HG03457 (cell line): ENCODE measurements at regions not wholly inside any gene's neighbourhood (a gene's known extent, or its start where the extent isn't known, plus 50 kb on each side); places are given as distances from the start of the nearest gene placed in this dataset.
"Not testable (repeated sequence)": the region's sequence is repeated elsewhere in the genome, so short reads cannot be mapped to it uniquely, and the experiment has no call there.

ENCODE experiments used
- ATAC-seq: cut with Tn5 transposase; IDR thresholded peaks from one replicate; pipeline ENCODE4 v1.9.1; 2021; ENCODE audit warnings: moderate number of reproducible peaks; ENCODE audit not compliant: unreplicated experiment

DNA sequence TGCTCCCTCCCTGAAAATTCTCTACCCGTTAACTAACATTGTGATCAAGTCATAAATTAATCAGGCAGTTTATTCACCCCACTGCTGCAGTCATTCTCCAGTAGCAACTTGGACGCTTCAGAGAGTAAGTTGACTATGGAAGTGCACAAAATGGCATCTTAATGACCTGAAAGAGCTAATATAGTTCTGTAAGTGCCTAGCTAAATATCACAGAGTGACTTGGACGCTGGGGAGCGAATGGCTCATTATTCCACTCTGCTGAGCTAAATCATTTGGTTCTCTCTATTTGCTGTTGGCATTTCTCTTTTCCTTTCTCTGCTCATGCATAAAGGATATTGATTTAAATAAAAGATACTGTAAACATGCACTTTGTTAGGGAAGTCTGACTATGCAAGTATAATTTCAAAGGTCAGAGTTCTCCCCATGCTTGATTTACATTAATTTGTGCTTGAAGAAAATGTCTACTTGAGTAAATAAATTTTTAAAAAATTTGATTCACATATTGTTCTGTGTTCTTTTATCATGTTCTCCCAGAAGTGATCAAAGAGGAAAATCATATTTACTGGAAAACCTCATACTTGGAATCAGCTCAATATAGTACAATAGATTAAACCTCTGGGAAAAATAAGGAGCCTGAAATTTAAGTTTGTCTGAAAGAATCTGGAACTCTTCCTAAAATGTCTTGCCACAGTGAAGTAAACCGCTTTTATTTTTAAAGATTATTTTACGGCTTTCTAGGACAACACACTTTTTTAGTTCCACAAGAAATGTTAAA lies 169.5 kb upstream of the HAPLN1 start:
- no peak for ATAC-seq

DNA sequence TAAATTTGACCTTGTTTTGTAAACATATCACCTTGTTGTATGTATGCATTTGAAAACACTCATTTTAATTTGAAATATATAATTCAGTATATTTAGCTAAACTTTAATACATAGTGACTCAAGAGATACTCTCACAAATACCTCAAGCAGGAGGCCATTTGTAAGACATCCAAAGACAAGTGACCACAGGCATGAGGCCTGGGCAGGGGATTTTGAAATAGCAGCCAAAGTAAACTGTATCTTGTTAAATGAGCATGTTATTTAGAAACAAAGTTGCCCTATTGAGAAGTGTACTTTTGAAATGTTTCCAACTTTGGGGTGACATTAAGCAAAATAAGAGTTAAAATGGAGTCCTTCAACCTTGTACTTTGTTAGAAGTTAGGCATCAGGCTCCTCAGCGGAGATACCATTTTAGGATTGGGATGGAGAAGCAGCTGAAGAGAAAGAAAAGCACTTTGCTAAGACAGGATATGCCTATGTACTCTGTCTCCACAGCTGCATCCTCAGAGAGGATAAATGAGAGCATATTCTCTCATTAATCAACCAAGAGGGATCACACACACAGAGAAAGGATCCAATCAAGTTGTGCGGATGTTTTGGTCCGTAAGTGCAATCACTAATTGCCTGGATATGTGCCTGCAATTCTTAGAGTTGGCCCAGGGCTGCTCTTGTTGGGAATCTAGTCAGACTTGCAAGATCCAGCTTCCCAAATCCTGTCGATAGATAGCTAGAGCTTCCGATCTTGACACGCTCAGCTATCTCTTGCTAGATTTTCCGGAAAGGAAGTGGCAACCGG lies 157.5 kb upstream of the HAPLN1 start:
- no peak for ATAC-seq

DNA sequence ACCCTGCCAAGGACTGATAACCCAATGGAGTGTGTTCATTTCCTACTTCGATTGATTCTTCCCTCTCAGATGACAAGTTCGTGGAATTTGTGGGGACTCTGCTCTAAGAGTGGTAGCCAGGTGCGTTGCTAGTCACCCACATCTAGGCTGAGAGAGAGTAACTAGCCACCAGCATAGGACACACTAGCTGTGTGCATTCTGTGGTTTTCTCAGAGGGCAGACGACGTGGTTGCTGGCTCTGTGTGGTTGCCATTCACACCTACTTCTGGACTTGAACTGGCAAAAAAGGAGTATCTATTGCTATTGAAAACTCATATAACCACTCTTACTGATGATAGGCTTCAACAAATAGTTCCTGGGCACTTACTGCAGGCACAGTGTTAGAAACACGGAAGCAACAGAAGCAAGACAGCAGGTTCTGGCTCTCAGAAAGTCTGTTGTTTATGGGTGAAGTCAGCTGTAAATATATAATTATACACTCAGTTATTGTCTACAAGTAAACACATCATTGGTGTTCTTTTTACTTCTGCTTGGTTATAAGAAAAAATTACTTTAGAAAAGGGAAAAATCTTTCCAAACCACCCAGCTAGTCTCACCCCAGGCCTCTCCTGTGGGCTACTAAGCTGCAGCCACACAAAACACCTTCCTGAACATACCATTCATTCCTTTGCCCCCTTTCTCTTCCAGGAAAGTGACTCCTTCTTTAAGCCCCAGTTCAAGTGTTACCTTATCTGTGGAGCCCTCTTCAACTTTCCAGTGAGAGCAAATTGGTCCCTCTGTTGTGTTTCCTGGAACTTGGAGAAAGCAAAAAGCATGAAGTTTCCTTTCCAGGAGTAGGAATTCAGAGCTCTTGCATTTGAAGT lies 151.1 kb upstream of the HAPLN1 start:
- no peak for ATAC-seq

DNA sequence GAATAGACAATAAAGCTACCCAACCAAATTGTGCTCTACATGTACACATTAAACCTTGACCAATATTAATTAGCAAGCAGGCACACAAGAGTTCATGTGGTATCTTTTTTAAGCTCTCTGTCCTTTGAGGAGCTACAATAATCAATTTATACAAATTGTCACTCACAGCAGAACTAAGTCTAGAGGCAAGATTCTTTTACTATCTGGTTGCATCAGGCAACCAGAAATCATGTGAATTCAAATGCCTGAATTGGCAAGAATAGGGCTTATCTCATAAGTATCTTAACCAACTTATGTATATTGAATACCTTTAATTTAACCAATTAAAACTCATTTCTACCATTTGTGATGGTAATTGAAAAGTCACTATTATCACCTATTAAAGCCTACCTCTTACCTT lies 145.5 kb upstream of the HAPLN1 start:
- no peak for ATAC-seq

DNA sequence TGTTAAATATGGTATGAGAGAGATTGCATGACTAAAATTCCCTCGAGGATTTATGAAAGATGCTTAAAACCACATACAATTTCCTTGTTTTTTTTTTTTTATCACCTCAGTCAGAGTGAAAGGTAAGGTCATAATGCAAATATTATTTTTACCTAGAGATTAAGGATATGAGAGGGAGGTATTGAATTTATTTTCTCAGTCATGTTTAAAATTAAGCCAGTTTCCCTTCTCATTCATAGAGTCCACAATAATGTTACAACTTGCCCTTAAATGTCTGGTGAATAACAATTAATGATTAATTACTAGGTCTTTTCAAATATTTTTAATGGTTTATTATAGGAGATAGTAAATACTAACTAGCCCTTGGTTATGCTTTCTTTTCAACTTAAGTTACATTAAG lies 144.9 kb upstream of the HAPLN1 start:
- no peak for ATAC-seq

DNA sequence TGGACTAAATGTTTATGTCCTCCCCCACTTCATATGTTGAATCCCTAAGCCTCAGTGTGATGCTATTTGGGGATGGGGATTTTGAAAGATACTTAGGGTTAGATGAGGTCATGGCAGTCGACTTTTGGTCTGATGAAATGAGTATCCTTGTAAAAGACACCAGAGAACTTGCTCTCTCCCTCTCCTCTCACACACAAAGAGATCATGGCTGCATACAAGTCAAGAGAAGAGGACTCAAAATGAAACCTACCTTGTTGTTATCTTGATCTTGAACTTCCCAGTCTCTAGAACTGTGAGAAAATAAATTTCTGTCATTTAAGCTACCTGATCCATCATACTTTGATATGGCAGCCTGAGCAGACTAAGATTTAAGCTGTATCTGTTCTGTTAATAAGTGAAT lies 144.0 kb upstream of the HAPLN1 start:
- ATAC-seq: peak; percentile 62

DNA sequence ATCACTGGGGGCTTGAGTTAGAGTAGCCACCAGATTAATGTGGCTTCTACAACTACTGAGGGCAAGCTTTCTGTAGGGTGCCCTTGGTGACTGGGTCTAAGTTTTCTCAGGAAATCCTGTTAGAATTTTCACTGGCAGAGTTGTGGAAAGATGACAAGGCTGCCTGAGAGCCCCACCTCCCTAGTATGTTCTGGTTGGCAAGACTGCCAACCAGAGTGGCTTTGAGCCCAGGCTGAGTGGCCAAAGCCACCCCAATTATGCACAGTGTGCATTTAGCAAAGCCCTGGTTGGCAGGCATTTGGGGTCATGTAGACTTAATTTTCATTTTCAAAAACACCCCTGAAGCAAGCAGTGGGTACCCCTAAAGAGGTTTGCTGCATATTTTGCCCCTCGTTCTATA lies 136.7 kb upstream of the HAPLN1 start:
- no peak for ATAC-seq

DNA sequence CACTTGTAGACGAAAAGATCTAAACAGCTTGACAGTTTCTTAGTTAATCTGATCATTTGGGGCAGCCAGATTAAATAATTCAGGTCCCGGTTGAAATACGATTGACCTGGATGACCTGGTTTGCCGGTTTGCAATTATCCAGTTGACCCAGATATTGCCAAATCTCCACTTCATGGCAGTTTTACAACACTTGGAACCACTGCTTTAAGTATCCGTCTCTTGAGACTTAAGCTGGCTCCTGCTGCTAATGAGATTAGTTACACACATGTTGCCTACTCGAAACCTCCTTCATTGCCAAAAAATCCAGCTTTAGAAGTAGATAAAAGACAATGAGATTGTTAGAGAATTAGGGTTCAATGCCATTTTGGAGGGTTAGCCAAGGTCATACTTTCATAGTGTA lies 136.2 kb upstream of the HAPLN1 start:
- ATAC-seq: no peak

DNA sequence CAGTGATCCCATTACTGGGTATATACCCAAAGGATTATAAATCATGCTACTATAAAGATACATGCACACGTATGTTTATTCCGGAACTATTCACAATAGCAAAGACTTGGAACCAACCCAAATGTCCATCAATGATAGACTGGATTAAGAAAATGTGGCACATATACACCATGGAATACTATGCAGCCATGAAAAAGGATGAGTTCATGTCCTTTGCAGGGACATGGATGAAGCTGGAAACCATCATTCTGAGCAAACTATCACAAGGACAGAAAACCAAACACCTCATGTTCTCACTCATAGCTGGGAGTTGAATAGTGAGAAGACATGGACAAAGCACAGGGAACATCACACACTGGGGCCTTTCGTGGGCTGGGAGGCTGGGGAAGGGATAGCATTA lies 129.8 kb upstream of the HAPLN1 start:
- ATAC-seq: not testable (repeated sequence)

DNA sequence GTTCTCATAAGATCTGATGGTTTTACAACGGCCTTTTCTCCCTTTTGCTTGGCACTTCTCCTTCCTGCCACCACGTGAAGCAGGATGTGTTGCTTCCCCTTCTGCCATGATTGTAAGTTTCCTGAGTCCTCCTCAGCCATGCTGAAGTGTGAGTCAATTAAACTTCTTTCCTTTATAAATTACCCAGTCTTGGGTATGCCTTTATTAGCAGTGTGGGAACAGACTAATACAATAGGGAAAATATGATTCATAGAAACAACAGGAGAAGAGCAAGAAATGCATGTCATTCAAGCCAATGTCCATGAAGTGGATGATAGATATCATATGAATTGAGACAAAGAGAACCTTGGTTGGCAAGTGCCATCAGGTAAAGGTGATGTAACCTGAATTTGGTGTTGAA lies 128.3 kb upstream of the HAPLN1 start:
- ATAC-seq: no peak

DNA sequence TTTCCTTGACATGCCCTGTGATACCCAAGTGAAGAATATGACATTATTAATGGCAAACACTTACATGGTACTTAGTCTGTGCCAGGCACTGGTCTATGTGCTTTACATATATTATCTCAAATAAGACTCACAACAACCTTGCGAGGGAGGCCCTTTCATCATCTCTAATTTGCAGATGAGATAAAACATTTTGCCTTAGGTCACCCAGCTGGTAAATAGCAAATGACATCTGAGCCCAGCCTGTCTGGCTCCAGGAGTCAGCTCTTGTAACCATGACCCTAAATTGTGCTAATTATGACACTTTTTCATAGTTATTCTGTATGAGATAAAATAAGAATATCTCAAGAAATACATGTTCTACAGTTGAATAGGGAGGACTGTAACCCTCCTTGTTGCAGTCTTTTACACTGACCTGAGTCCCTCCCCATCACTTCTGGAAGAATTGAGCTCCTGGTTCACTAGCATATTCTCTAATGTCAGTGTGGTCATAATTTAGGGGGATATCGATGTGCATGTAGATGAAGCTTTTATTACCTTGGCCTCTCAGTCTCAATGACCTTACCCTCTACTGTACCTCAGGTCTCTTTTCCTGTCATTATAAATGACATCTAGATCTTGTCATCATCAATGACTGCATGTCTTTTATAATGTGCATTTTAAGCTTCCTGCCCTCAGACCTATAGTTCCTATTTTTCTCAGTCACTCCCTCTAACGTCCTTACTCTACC lies 126.1 kb upstream of the HAPLN1 start:
- no peak for ATAC-seq

DNA sequence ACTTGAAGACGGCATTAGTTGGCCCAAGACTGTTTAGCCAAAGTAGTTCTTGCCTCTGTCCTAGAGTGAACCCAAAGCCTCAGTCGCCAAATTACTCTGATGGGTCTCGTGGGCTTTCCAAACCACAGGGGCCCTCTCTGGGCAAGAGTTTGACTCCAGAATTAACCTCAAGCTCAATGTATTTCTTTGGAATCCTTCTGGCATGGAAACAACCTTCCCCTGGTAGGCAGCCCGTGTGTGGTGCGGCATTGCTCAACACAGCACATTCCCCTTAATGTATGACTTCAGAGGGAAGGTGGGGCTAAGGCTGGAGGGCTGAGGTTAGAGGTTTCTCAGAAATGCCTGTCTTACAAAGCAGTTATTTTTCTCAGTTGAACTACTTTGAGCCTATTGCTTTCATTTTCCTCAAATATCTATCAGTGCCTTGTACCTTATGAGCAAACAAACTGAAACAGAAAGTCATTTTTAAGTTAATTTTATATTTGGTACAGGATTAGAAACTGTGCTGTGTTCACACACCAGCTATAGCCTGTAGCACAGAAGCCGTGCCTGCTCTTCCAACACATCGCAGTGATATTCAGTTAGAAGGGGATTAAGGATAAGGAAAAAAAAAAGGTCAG lies 123.9 kb upstream of the HAPLN1 start:
- ATAC-seq: peak; percentile 99

DNA sequence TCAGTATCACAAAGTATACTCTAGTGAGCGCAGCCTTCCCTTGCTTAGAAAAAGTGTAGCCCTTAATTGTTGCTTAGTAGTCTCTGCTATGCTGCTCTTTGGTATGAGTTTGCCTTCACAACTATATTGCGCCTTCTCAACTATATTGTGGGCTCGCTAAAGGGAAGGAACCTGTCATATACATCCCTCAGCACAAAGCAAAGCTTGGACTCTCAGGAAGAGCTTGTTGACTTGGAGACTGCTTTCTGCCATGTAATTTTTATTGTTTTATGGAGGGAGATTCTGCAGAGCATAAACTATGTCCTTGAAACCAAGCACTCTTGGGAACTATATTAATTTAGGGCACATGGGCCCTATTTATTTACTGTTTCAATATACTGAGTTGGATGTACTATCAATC lies 119.1 kb upstream of the HAPLN1 start:
- ATAC-seq: no peak

DNA sequence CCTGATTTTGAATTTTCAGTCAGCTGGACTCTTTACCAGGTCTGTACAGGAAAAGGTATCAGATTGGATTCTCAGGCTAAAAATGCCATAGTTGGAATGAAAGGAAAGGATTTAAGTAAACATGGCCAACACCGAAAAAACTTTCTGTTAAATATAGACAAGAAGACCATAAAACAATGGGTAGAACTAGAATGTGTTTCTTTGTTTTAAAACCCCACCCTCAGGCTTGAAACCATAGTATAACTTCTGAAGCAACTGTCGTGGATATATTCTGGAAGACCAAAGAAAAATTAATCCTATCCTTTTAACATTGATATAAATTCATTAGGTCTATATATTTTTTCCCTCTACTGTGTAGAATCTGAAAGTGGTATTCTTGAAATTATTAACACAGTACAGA lies 118.6 kb upstream of the HAPLN1 start:
- ATAC-seq: no peak

DNA sequence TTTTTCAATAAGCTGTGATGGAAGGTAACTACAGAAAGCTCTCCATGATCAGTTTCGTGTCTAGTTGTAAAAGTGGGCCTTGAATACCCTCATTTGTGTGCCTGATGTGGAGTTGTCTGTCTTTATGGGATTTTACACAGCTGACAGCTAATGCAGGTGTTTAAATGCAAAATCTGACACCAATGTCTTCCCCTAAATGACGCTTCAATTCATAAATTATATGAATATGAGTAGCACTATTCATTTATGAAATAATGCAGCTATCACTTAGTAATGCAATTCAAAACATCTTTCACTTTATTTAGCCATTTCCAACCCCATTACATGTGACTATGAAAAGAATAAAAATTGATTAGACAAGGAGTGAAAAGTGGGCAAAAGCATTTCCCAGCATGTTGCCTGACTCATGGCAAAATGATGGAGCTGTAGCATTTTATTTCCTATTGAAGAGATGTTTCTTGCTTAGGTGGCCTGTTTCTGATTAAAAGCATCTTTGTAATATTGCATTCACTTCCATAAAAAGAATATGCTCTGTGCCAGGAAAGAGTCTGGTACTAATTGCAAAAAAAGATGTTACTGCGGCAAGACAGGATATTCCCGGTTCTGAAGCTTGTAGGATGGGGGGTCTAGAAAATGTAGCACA lies 116.7 kb upstream of the HAPLN1 start:
- no peak for ATAC-seq

DNA sequence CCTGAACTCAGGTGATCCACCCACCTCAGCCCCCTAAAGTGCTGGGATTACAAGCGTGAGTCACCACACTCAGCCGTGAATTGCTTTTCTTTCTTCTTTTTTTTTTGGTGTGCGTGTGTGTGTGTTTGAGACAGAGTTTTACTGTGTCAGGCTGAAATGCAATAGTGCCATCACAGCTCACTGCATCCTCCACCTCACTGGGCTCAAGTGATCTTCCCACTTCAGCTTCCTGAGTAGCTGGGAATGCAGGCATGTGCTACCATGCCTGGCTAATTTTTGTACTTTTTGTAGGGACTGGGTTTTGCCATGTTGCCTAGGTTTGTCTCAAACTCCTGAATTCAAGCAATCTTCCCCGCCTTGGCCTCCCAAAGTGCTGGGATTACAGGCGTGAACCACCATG lies 113.7 kb upstream of the HAPLN1 start:
- ATAC-seq: no peak

DNA sequence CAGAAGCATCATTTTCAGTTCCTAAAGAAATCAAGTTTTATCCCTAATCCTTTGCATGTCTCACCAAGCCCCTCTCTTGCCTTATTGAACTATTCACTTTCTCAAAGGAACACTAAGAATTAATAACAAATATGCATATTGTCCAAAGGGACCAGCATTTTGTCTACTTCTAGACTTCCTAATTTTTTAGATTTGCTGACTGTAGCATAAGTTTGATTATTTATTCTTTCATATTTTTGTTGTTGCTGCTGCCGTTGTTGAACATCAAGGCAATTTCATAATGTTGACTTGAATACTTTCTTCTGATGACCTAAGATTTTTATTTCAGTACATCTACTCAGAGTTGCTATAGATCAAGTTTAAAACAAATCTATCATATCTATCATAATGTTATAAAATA lies 111.2 kb upstream of the HAPLN1 start:
- no peak for ATAC-seq

DNA sequence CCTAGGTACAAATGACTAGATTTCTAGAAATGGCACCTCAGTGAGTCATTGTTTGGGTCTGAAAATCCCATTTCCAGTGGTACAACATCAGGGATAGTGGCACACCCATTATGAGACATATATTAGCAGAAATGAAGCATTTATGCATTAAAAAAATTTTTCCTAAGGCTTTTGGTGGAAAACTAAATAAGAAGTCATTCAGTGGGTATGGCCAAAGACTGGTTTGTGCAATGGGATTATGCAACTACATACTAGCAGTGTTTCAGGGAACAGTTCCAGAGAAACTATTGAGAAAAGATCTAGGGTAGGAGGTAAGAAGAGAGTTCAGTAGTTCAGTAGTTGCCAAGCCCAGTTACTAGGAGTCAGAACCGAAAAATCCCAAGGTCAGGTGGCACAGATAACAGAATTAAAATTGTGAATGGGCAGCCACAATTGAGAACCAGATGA lies 106.5 kb upstream of the HAPLN1 start:
- ATAC-seq: no peak

DNA sequence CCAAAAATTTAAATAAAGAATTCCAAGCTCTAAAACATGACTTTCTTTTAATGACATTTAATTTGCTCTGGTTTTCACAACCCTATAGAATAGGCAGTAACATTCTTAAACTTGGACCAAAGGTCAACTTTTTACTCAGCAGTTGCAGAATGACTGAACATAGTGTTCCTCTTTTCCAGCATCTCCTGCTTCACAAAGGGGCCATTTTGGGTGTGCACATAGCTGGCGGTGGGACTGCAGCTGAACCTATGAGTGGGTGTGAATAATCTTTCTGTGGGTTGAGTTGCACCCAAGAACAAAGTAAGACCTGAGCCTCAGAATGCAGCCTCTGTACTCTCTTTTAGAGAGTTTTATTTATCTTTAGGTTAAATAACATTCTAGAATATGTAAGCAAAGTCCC lies 96.9 kb upstream of the HAPLN1 start:
- ATAC-seq: no peak

DNA sequence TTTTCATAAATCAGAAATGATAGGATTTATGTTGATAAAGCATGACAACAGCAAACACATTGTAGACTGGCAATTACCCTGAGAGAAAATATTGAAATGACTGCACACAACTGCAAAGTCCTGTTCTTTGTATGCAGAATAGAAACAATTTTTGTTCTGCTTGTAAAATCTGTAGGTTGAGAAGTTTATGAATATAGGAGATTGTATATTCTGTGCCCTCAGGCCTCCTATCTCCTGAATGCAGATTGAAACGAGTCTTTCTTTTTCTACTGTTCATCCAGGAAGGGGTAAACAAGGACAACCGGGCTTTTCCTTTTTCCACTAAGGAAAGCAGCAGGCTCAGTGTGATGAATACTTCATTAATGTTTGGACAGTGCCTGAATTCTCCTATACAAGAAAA lies 95.0 kb upstream of the HAPLN1 start:
- ATAC-seq: no peak
